K562 (cell line): ENCODE measurements at regions not wholly inside any gene's neighbourhood (a gene's known extent, or its start where the extent isn't known, plus 50 kb on each side); places are given as distances from the start of the nearest gene placed in this dataset.

ENCODE experiments used
- FOSL1 ChIP-seq: fragments of 200-800 bp; sonication (Bioruptor generic); conservative IDR thresholded peaks from 2 replicates; pipeline ENCODE4 v1.6.1; 2016; ENCODE audit warnings: missing genetic modification characterization, missing compliant biosample characterization
- KLF1 ChIP-seq: fragments of 450-650 bp; IDR thresholded peaks from 2 replicates; pipeline ENCODE4 v1.6.1; 2016; ENCODE audit warnings: missing genetic modification characterization, missing compliant biosample characterization
- KLF16 ChIP-seq: IDR thresholded peaks from 2 replicates; pipeline ENCODE4 v1.6.1; 2016; ENCODE audit warnings: antibody characterized with exemption
- NR4A1 ChIP-seq, 2 experiments: fragments of 250-450 bp in 1 of 2; fragments of 450-650 bp in 1 of 2; sonication (Bioruptor Pico) in 1 of 2; IDR thresholded peaks; 2 replicates each; pipeline versions ENCODE4 v1.4.0 to v1.6.1; 2016 to 2020; ENCODE audit warnings: mild to moderate bottlenecking in 2 of 2, missing compliant biosample characterization in 1 of 2, missing genetic modification characterization in 1 of 2, moderate library complexity in 1 of 2
- POLR2B ChIP-seq: fragments of 450-650 bp; IDR thresholded peaks from 2 replicates; pipeline ENCODE4 v1.6.1; 2018; ENCODE audit warnings: low read depth; ENCODE audit not compliant: partially characterized antibody
- RBM14 ChIP-seq: fragments of 200-400 bp; formaldehyde crosslinking; IDR thresholded peaks from 2 replicates; pipeline ENCODE4 v1.6.1; 2018; ENCODE audit warnings: low read depth, mild to moderate bottlenecking, low read length, moderate library complexity, borderline replicate concordance; ENCODE audit not compliant: insufficient read depth
- STAT5A ChIP-seq: IDR thresholded peaks from 2 replicates; pipeline ENCODE4 v1.6.1; 2012; ENCODE audit warnings: low read length, inconsistent platforms, borderline replicate concordance
- STAT5B ChIP-seq: fragments of 250-450 bp; sonication (Bioruptor Pico); IDR thresholded peaks from 2 replicates; pipeline ENCODE4 v1.8.0; 2021; ENCODE audit warnings: mild to moderate bottlenecking, inconsistent platforms
- ZC3H8 ChIP-seq: fragments of 450-650 bp; IDR thresholded peaks from 2 replicates; pipeline ENCODE4 v1.6.1; 2017
- ZNF140 ChIP-seq: fragments of 250-450 bp; sonication (Bioruptor Pico); IDR thresholded peaks from 2 replicates; pipeline ENCODE4 v1.8.0; 2021; ENCODE audit warnings: moderate library complexity, mild to moderate bottlenecking, inconsistent platforms
- ZNF431 ChIP-seq: sonication (generic); formaldehyde crosslinking; IDR thresholded peaks from 2 replicates; pipeline ENCODE4 v1.8.0; 2022; ENCODE audit warnings: mild to moderate bottlenecking, missing genetic modification reagents
- TF ChIP-seq, protein P1 (sequence below), 2 experiments: fragments of 450-650 bp in 1 of 2; sonication (generic) in 1 of 2; formaldehyde crosslinking in 1 of 2; IDR thresholded peaks in 1 of 2; conservative IDR thresholded peaks in 1 of 2; 2 replicates each; pipeline versions ENCODE4 v1.6.1 to v1.8.1; 2016 to 2023; ENCODE audit warnings: mild to moderate bottlenecking in 2 of 2, moderate library complexity in 2 of 2, inconsistent platforms in 1 of 2, missing genetic modification reagents in 1 of 2
- TF ChIP-seq, protein P2 (sequence below): sonication (generic); formaldehyde crosslinking; IDR thresholded peaks from 2 replicates; pipeline ENCODE4 v1.9.0; 2022; ENCODE audit warnings: mild to moderate bottlenecking, missing genetic modification reagents
- TF ChIP-seq, protein P3 (sequence below): fragments of 450-650 bp; formaldehyde crosslinking; IDR thresholded peaks from 2 replicates; pipeline ENCODE4 v1.4.0; 2022; ENCODE audit warnings: missing genetic modification characterization
- TF ChIP-seq, protein P4 (sequence below): sonication (generic); formaldehyde crosslinking; IDR thresholded peaks from 2 replicates; pipeline ENCODE4 v1.8.1; 2023; ENCODE audit warnings: mild to moderate bottlenecking, missing genetic modification reagents
- TF ChIP-seq, protein P5 (sequence below): IDR thresholded peaks from 2 replicates; pipeline ENCODE4 v1.6.1; 2011; ENCODE audit warnings: borderline replicate concordance, low read depth, mild to moderate bottlenecking, moderate library complexity, low read length; ENCODE audit not compliant: insufficient read depth, poor library complexity, severe bottlenecking
- TF ChIP-seq, protein P6 (sequence below), 2 experiments: fragments of 450-650 bp; conservative IDR thresholded peaks; 2 replicates each; pipeline ENCODE4 v1.6.1; 2017; ENCODE audit warnings: mild to moderate bottlenecking in 2 of 2, moderate library complexity in 2 of 2

DNA sequence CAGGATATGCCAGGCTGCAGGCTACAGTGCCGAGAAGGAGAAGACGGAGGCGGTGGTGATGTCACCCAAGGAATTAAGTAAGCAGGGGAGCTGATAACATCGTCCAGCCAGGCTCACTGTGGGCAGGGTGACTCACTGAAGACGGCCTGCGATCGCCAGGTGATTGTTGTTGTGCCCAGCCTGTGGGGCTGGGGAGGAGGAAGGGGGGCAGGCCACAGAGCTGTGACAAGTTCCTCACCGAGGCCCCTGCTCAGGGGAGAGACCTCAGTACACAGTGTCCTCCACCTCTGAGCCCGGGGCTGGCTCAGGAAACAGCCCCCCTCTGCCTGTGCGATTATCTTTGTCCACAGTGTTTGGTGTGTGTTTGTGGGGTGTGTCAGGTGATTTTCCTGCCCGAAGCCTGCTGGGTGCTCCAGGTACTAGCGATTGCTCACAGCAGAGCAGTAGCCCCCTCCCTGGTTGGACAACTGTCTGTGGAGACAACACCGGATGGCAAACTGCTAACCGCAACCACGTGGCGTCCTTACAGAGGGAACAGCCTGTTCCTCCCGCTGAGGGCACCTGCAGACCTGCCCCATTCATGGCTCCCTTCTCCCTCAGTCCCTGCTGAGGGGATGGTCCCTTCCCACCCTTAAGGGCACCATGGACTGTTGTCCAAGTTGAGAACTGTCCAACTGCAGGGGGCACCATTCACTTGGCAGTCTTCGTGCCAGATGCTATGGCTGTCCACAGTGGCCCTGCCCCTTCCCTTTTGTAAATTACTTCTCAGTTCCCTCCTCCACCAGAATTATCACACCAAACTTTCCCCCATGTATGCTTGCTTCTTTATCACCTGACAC, 95.1 kb downstream of the ZFP36L2 start (continued):
- TF ChIP-seq RBM14 = no peak
- TF ChIP-seq KLF1 (tag) = no peak
- no peak for TF ChIP-seq POLR2B
- no peak for TF ChIP-seq ZNF140 (CRISPR knock-in tag)
- TF ChIP-seq STAT5A = no peak
- TF ChIP-seq STAT5B (CRISPR knock-in tag) = no peak
- TF ChIP-seq, protein P1, sequence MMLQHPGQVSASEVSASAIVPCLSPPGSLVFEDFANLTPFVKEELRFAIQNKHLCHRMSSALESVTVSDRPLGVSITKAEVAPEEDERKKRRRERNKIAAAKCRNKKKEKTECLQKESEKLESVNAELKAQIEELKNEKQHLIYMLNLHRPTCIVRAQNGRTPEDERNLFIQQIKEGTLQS (IDR thresholded peaks at IDR 0.05) = peak; percentile 98
- TF ChIP-seq, protein P1 (CRISPR knock-in tag; conservative IDR thresholded peaks at IDR 0.05) = peak; percentile 78; the same call in 1 of the 2 replicates
- no peak for TF ChIP-seq KLF16
- no peak for TF ChIP-seq ZC3H8
- TF ChIP-seq, protein P2, sequence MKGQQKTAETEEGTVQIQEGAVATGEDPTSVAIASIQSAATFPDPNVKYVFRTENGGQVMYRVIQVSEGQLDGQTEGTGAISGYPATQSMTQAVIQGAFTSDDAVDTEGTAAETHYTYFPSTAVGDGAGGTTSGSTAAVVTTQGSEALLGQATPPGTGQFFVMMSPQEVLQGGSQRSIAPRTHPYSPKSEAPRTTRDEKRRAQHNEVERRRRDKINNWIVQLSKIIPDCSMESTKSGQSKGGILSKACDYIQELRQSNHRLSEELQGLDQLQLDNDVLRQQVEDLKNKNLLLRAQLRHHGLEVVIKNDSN (CRISPR knock-in tag) = peak; percentile 85
- TF ChIP-seq, protein P3, sequence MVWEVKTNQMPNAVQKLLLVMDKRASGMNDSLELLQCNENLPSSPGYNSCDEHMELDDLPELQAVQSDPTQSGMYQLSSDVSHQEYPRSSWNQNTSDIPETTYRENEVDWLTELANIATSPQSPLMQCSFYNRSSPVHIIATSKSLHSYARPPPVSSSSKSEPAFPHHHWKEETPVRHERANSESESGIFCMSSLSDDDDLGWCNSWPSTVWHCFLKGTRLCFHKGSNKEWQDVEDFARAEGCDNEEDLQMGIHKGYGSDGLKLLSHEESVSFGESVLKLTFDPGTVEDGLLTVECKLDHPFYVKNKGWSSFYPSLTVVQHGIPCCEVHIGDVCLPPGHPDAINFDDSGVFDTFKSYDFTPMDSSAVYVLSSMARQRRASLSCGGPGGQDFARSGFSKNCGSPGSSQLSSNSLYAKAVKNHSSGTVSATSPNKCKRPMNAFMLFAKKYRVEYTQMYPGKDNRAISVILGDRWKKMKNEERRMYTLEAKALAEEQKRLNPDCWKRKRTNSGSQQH = no peak
- TF ChIP-seq NR4A1 (CRISPR knock-in tag; IDR thresholded peaks at IDR 0.05) = no peak
- TF ChIP-seq NR4A1 (tag; IDR thresholded peaks at IDR 0.05) = no peak
- TF ChIP-seq, protein P4, sequence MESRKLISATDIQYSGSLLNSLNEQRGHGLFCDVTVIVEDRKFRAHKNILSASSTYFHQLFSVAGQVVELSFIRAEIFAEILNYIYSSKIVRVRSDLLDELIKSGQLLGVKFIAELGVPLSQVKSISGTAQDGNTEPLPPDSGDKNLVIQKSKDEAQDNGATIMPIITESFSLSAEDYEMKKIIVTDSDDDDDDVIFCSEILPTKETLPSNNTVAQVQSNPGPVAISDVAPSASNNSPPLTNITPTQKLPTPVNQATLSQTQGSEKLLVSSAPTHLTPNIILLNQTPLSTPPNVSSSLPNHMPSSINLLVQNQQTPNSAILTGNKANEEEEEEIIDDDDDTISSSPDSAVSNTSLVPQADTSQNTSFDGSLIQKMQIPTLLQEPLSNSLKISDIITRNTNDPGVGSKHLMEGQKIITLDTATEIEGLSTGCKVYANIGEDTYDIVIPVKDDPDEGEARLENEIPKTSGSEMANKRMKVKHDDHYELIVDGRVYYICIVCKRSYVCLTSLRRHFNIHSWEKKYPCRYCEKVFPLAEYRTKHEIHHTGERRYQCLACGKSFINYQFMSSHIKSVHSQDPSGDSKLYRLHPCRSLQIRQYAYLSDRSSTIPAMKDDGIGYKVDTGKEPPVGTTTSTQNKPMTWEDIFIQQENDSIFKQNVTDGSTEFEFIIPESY = peak; percentile 97
- TF ChIP-seq, protein P5, sequence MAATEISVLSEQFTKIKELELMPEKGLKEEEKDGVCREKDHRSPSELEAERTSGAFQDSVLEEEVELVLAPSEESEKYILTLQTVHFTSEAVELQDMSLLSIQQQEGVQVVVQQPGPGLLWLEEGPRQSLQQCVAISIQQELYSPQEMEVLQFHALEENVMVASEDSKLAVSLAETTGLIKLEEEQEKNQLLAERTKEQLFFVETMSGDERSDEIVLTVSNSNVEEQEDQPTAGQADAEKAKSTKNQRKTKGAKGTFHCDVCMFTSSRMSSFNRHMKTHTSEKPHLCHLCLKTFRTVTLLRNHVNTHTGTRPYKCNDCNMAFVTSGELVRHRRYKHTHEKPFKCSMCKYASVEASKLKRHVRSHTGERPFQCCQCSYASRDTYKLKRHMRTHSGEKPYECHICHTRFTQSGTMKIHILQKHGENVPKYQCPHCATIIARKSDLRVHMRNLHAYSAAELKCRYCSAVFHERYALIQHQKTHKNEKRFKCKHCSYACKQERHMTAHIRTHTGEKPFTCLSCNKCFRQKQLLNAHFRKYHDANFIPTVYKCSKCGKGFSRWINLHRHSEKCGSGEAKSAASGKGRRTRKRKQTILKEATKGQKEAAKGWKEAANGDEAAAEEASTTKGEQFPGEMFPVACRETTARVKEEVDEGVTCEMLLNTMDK = no peak
- peak; percentile 85 for TF ChIP-seq FOSL1 (tag)
- TF ChIP-seq ZNF431 (CRISPR knock-in tag) = 0 out of 2 replicates have a peak, but pooled peaks have one; percentile 36
- TF ChIP-seq, protein P6, sequence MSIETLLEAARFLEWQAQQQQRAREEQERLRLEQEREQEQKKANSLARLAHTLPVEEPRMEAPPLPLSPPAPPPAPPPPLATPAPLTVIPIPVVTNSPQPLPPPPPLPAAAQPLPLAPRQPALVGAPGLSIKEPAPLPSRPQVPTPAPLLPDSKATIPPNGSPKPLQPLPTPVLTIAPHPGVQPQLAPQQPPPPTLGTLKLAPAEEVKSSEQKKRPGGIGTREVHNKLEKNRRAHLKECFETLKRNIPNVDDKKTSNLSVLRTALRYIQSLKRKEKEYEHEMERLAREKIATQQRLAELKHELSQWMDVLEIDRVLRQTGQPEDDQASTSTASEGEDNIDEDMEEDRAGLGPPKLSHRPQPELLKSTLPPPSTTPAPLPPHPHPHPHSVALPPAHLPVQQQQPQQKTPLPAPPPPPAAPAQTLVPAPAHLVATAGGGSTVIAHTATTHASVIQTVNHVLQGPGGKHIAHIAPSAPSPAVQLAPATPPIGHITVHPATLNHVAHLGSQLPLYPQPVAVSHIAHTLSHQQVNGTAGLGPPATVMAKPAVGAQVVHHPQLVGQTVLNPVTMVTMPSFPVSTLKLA (conservative IDR thresholded peaks at IDR 0.05) = peak in 1 of 2 experiments; percentile 47; a peak in 1 of 4 replicates
